Brain microvascular endothelial cell (primary cell): ENCODE measurements at regions not wholly inside any gene's neighbourhood (a gene's known extent, or its start where the extent isn't known, plus 50 kb on each side); places are given as distances from the start of the nearest gene placed in this dataset.

Source experiments
- DNase-seq: peaks from one replicate; pipeline ENCODE4 v3.0.0-alpha.2; 2020
- H3K27ac ChIP-seq: fragments of 250-450 bp; sonication (Bioruptor Pico); 2 replicates; pipeline ENCODE4 v1.5.1; 2020; ENCODE audit warnings: mild to moderate bottlenecking, moderate library complexity
- H3K27me3 ChIP-seq: fragments of 250-450 bp; sonication (Bioruptor Pico); replicated peaks from 2 replicates; pipeline ENCODE4 v1.5.1; 2020; ENCODE audit warnings: mild to moderate bottlenecking
- H3K36me3 ChIP-seq: fragments of 250-450 bp; sonication (Bioruptor Pico); replicated peaks from 2 replicates; pipeline ENCODE4 v1.5.1; 2020; ENCODE audit warnings: mild to moderate bottlenecking
- H3K4me3 ChIP-seq: 2 replicates; pipeline ENCODE4 v1.5.1; 2011; ENCODE audit warnings: low read depth, mild to moderate bottlenecking, control low read depth, low read length, moderate library complexity
- CTCF ChIP-seq: IDR thresholded peaks from 2 replicates; pipeline ENCODE4 v1.5.1; 2011; ENCODE audit warnings: low read depth, mild to moderate bottlenecking, moderate library complexity, low read length, control low read depth, inconsistent platforms; ENCODE audit errors: missing control alignments
- in situ Hi-C: cut with HindIII; loops from 2 replicates; pipeline ENCODE4 v1.10.0; 2017; ENCODE audit warnings: low sequenced_read_pairs, low pct_ligation_motif_present

- H3K27ac ChIP-seq, result peak overlapping the region; percentile 28
- in situ Hi-C loops, result no loop called here
- H3K27me3 ChIP-seq, result no peaks in the 10 kb centered on the region
- no peaks in the 10 kb centered on the region for H3K36me3 ChIP-seq
- TF ChIP-seq CTCF, result no peak
- peak; percentile 64 for DNase-seq
- H3K4me3 ChIP-seq, result no peak overlapping the region
Measured at GRCh38 chr6:71123051-71123450, 165.6 kb upstream of the OGFRL1 start.

- no peaks in the 10 kb centered on the region for H3K27me3 ChIP-seq
- in situ Hi-C loops, result no loop called here
- no peaks in the 10 kb centered on the region for H3K36me3 ChIP-seq
- DNase-seq, result peak; percentile 67
- no peak overlapping the region for H3K4me3 ChIP-seq
- TF ChIP-seq CTCF, result no peak
- peak overlapping the region; percentile 28 for H3K27ac ChIP-seq
Measured at GRCh38 chr6:71124340-71124739, 164.3 kb upstream of the OGFRL1 start.

- no peak for TF ChIP-seq CTCF
- Histone ChIP-seq H3K27me3 (no peaks in the 10 kb centered on the region), H3K4me3 (no peak overlapping the region), H3K27ac (no peak overlapping the region), H3K36me3 (no peaks in the 10 kb centered on the region)
- in situ Hi-C loops, result no loop called here
- no peak for DNase-seq
Measured at GRCh38 chr6:71125216-71125615, 163.4 kb upstream of the OGFRL1 start.

GRCh38 chr6:71126506-71126905 lies 162.1 kb upstream of the OGFRL1 start:
- H3K27me3 ChIP-seq, result no peaks in the 10 kb centered on the region
- in situ Hi-C loops, result no loop called here
- H3K27ac ChIP-seq, result no peak overlapping the region
- H3K36me3 ChIP-seq, result no peaks in the 10 kb centered on the region
- no peak for TF ChIP-seq CTCF
- no peak for DNase-seq
- H3K4me3 ChIP-seq, result no peak overlapping the region

GRCh38 chr6:71127374-71127773 lies 161.2 kb upstream of the OGFRL1 start:
- DNase-seq, result no peak
- H3K4me3 ChIP-seq, result no peak overlapping the region
- in situ Hi-C loops, result no loop called here

More at GRCh38 chr6:71127374-71127773, 161.2 kb upstream of the OGFRL1 start:
- no peaks in the 10 kb centered on the region for H3K27me3 ChIP-seq
- H3K36me3 ChIP-seq, result no peaks in the 10 kb centered on the region
- TF ChIP-seq CTCF, result no peak
- H3K27ac ChIP-seq, result no peak overlapping the region
